SKM-1 treated with dmso at 0.1 percent for 144 hours (cell line): ENCODE measurements at regions not wholly inside any gene's neighbourhood (a gene's known extent, or its start where the extent isn't known, plus 50 kb on each side); places are given as distances from the start of the nearest gene placed in this dataset.
"Not testable (repeated sequence)": the region's sequence is repeated elsewhere in the genome, so short reads cannot be mapped to it uniquely, and the experiment has no call there.

Experiments
- DNase-seq: peaks from one replicate; lab custom pipeline; 2025; ENCODE audit not compliant: unreplicated experiment; lab: John Stamatoyannopoulos, UW

GRCh38 chr13:88958821-88959220 lies 1287.7 kb downstream of the SLITRK5 start:
- DNase-seq, result no peak

DNA sequence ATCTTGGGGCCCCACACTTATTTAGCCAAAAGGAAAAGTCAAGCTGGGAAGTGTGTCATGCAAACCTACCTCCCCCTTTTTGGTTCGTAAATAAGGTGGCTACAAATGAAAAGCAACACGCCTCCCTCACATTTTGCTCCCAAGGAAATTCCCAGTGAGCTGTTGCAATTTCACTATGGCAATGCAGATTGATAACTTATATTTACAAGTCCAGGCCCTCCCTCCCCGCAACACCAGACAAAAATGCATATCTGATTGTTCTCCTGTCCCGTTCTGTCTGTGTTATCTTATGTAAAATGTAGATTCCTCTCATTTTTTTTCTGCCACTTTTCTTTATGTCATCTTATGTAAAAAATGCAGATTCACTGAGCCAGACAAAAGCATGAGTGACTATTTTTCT lies 1305.3 kb downstream of the SLITRK5 start:
- no peak for DNase-seq

DNA sequence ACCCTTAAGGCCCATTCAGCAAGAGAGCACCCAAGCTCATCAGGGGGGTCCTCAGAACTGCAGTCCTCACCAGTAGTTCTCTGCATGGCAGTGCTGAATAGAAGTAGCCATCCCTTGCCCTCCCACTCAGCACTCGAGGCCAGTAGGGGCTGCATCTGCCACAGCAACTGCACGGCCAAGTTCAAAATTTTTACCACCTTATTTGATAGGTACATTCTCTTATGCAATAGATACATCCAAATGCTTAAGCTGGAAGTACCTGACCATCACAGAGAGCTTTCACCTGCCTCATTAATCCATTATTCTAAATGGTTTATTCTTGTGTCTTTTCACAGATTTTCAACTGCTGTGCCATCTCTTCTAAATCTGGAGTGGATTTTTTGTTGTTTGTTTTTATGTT lies 1307.4 kb downstream of the SLITRK5 start:
- no peak for DNase-seq

- DNase-seq, result no peak
Observed at GRCh38 chr13:88979465-88980175, 1308.4 kb downstream of the SLITRK5 start.

DNA sequence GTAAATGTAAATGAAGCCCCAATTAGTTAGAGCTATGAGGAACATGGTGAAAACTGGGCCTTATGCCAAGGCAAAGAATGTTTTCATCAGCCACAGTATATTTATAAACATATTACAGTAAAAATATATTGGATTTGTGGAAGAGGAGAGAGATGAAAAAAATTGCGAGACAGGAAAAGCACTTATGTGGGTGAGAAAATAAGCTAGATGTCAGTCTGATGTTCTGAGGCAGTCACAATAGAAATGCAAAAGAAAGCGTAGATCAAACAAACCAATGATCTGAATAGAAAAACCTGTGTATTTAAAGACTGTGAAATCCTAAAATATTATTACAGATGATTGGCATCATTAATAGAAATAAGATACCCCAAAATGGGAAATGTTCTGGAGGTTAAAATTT lies 1332.5 kb downstream of the SLITRK5 start:
- no peak for DNase-seq

GRCh38 chr13:89011615-89012014 lies 1340.4 kb downstream of the SLITRK5 start:
- DNase-seq, result no peak

DNA sequence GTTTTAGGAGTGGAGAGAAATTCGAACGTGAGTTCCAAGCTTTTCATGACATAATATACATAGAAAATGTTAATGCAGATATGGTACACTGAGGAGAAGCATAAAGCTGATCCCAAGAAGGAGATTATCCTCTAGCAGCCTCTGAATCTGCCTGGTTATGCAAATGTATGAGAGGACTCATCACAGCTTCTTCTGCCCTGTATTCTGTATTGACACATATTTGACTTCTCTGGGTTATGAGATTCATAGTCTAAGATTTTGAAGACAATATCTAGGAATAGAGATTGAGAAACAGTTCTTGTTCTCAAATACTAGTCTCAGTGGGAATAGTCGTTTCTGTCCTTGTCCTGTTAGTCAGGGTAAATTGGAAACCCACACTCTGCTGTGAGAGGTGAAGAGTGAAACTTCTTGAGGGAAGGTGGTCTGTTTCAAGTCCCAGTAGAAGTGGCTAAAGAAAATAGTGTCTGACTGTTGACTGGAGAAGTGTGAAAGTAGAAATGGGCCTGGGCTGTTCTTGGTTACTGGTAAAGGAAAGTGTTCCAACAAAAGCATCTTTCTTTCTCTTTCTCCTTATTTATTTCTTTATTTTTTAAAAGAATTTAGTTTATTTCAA lies 1356.6 kb downstream of the SLITRK5 start:
- no peak for DNase-seq

DNA sequence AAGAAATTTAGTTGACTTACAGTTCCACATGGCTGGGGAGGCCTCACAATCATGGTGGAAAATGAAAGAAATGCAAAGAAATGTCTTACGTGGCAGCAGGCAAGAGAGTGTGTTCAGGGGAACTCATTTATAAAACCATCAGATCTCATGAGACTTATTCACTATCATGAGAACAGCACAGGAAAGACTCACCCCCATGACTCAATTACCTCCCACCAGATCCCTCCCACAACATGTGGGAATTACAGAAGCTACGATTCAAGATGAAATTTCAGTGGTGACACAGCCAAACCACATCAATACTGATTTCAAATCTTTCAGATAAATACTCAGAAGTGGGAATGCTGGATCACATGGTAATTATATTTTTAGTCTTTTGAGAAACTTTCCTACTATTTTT lies 1357.9 kb downstream of the SLITRK5 start:
- no peak for DNase-seq

GRCh38 chr13:89034015-89034414 lies 1362.8 kb downstream of the SLITRK5 start:
- DNase-seq, result no peak

DNA sequence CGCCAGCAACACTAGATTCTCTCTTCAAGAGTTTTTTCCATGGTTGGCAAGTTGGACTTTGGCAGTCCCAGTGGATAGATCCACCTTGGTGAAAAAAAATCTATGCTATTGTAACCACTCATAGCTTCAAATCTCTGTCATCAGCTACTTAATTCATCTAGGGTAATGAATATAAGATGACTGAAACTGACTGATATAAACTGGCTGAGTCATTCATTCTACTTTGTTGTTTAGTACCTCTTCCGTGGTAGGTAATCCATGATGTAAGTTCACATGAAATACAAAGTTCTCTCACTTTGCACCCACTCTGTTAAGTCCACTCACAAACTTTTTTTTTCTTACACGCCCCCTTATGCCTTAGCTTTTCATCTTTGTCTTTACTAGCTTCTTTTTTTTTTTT lies 1381.5 kb downstream of the SLITRK5 start:
- DNase-seq, result no peak

GRCh38 chr13:89053418-89053817 lies 1382.2 kb downstream of the SLITRK5 start:
- DNase-seq, result no peak

- DNase-seq, result no peak
Observed at GRCh38 chr13:89057274-89057673, 1386.1 kb downstream of the SLITRK5 start.

- DNase-seq, result no peak
Observed at GRCh38 chr13:89057862-89058261, 1386.7 kb downstream of the SLITRK5 start.

GRCh38 chr13:89061821-89062220 lies 1390.7 kb downstream of the SLITRK5 start:
- DNase-seq, result no peak

DNA sequence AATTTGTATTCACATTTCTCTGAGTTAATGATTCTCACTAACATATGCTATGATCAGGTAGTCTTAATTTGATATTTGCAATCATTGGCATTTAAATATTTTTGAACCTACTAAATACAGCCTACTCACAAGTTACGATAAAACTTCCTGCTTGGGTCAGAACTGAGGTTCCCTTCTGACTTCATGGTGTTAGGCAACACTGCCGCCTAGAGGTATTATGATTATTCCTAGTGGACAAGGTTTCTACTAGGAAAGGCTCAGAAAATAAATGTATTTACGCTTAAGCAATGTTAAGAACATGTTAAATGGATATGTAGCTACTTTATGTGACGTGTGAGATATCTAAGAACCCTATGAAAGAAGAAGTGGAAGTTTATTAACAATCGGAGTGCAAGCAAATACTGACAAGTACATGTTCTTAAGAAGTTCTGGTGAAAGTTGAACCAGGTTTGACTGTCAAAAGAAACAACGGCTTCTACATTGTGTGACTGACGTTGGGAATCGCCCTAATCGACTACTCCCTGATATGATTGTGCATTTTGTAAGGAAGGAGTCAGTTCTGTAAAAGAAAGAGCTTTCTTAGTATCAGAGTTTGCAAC lies 1395.8 kb downstream of the SLITRK5 start:
- DNase-seq, result peak; percentile 47

- no peak for DNase-seq
Observed at GRCh38 chr13:89072979-89073378, 1401.8 kb downstream of the SLITRK5 start.

GRCh38 chr13:89076622-89077021 lies 1405.5 kb downstream of the SLITRK5 start:
- no peak for DNase-seq

DNA sequence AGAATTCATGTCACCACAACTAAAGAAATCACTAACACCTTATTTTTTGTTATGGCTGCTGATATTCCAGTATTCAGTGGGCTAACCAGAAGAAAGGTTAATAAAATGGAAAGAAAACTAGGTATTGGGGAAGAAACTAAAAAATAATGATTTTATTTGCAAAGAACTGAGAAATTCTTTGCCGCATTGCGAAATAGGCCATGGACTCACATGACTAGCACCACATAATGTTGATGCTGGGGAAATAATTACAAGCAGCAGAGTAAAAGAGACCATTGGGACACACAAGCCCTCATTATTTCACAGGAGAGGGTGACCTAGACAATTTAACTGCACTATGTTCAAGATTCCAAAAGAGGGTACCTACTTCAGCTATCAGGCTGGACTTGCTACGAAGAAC lies 1411.5 kb downstream of the SLITRK5 start:
- DNase-seq, result no peak

DNA sequence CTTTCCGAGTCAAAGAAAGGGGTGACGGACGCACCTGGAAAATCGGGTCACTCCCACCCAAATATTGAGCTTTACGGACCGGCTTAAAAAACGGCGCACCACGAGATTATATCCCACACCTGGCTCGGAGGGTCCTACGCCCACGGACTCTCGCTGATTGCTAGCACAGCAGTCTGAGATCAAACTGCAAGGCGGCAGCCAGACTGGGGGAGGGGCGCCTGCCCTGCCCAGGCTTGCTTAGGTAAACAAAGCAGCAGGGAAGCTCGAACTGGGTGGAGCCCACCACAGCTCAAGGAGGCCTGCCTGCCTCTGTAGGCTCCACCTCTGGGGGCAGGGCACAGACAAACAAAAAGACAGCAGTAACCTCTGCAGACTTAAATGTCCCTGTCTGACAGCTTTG lies 1416.9 kb downstream of the SLITRK5 start:
- DNase-seq, result not testable (repeated sequence)

- peak; percentile 59 for DNase-seq
Observed at GRCh38 chr13:89097994-89098393, 1426.8 kb downstream of the SLITRK5 start.

DNA sequence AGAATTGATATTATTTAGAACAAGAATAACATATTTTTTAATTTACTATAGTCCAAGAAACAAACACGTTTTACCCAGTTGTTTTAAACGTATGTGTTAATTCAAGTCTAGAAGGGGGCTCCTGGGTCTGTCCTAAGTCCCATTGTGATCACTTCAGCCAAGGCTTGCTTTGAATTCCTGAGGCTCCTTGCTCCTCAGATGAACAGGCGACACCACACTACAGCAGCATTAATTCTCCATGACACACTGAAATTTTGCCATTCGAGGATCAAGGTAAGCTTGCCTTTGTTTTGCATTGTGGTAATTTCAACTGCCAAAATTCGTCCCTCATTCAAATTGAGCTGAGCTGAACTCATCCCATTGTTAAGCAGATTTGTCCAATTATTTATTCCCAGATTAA lies 1442.6 kb downstream of the SLITRK5 start:
- no peak for DNase-seq

- DNase-seq, result no peak
Observed at GRCh38 chr13:89115307-89115706, 1444.1 kb downstream of the SLITRK5 start.

GRCh38 chr13:89136678-89137077 lies 1465.5 kb downstream of the SLITRK5 start:
- DNase-seq, result no peak
